AG09319 (cell line): ENCODE measurements at regions not wholly inside any gene's neighbourhood (a gene's known extent, or its start where the extent isn't known, plus 50 kb on each side); places are given as distances from the start of the nearest gene placed in this dataset.

Source experiments
- DNase-seq: peaks from one replicate; pipeline ENCODE4 v3.0.0-alpha.2; 2010; ENCODE audit warnings: low read depth; ENCODE audit errors: extremely low read depth
- TF ChIP-seq, protein P1 (sequence below): IDR thresholded peaks from 2 replicates; pipeline ENCODE4 v1.5.1; 2011; ENCODE audit warnings: low read depth, mild to moderate bottlenecking, inconsistent platforms, low read length, moderate library complexity

- TF ChIP-seq, protein P1, sequence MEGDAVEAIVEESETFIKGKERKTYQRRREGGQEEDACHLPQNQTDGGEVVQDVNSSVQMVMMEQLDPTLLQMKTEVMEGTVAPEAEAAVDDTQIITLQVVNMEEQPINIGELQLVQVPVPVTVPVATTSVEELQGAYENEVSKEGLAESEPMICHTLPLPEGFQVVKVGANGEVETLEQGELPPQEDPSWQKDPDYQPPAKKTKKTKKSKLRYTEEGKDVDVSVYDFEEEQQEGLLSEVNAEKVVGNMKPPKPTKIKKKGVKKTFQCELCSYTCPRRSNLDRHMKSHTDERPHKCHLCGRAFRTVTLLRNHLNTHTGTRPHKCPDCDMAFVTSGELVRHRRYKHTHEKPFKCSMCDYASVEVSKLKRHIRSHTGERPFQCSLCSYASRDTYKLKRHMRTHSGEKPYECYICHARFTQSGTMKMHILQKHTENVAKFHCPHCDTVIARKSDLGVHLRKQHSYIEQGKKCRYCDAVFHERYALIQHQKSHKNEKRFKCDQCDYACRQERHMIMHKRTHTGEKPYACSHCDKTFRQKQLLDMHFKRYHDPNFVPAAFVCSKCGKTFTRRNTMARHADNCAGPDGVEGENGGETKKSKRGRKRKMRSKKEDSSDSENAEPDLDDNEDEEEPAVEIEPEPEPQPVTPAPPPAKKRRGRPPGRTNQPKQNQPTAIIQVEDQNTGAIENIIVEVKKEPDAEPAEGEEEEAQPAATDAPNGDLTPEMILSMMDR = no peak
- no peak for DNase-seq
Observed at GRCh38 chr4:52312722-52313121, 261.6 kb downstream of the SPATA18 start.

DNA sequence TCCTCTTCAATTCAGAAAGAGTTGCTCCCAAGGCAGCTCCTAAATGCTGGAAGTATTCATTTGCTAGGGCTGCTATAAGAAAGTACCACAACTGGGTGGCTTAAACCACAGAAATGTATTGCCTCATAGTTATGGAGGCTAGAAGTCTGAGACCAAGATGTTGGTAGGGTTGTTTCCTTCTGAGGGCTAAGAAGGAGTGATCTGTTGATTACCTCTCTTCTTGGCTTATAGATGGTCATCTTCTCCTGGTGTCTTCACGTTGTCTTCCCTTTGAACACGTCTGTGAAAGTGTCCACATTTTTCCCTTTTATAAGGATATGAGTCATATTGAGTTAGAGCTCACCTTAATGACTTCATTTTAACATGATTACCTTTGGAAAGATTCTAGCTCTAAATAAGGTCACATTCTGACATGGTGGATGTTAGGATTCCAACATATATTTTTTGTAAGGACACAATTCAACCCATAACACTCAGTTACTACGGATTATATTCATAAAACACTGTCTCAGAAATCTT lies 266.3 kb downstream of the SPATA18 start:
- TF ChIP-seq, protein P1 = no peak
- no peak for DNase-seq

DNA sequence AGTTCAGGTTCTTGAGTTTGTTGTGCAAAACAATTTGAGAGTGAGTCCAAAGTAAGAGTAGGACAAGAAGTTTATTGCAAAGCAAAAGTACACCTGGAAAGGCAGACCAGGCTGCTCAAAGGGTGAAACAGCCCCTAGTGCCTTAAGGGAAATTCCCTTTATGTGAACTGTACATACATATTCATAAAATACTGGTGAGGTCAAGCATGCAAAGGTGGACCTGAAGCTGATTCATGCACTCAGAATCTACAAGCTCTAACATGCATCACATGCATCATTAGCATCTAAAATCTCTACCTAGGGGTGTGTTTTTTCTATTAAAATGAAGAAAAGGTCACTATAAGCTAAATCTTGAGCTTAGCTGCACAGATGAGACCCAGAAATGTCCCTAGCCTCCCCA lies 266.9 kb downstream of the SPATA18 start:
- DNase-seq = no peak
- TF ChIP-seq, protein P1 = no peak

DNA sequence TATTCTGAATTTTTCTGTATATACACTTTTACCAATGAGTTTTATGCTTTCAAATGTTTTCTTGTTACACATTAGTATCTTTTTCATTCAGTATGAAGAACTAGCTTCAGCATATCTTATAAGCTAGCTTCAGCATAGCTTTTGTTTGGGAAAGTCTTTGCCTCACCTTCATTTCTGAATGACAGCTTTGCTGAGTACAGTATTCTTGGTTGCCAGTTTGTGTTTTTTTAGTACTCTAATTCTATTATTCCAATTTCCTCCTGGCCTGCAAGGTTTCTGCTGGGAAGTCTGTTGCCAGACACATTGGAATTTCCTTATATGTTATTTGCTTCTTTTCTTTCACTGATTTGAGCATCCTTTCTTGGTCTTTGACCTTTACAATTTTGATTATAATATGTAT lies 278.8 kb downstream of the SPATA18 start:
- DNase-seq = no peak
- TF ChIP-seq, protein P1 = no peak

DNA sequence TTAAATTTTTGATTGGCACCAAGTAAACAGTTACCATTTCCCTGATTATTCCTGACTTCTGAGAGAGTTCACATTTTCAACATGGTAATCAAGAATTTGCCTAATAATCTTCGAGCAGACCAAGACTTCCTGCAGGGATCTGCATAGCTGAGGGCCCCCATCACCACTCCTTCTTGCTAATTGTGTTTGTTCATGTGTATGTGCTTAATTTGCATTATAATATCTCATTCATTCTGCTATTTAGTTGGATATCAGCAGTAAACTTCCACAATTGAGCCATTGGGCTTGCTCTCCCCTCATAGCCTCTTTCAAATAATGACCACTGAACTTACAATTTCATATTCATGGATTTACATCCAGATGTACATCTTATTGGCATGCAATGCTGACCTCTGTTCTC lies 292.5 kb downstream of the SPATA18 start:
- TF ChIP-seq, protein P1 = no peak
- no peak for DNase-seq

DNA sequence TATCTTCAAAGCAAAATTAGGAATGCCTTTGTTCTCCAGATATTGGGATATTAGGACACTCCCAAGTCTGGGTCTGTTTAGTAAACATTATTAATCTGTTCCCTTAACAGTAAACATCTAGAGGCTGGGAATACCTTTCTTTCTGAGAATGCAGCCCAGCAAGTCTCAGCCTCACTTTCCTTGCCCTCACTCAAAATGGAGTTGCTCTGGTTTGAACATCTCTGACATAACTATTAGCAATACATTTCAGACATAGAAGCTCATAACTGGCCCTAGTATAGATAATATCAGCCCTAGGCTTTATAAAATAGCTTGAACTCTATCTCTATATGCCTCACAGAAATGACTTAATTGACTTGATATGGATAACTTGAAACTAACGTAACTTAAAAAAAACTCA lies 299.8 kb downstream of the SPATA18 start:
- DNase-seq = no peak
- TF ChIP-seq, protein P1 = no peak

DNA sequence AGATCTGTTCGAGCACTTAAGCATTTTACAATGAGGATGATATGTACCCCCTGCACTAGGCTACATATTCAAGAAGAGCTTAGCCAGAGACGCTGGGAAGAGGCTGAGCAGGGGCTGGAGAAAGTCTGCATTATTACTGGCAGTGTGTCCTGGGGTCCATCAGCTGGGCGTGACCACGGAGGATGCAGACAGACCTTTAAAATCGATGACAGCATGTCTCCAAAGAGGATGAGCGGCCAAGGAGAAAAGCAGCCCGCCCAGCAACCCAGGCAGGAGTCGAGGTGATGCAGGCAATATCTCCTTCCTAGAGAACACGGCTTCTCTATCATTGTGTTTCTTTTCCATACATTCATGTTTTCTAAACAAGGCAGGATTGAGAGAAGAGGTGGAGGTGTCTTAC lies 300.7 kb downstream of the USP46 start:
- DNase-seq = no peak
- TF ChIP-seq, protein P1 = no peak
